Testis (tissue), 2 donors: ENCODE measurements at regions not wholly inside any gene's neighbourhood (a gene's known extent, or its start where the extent isn't known, plus 50 kb on each side); places are given as distances from the start of the nearest gene placed in this dataset.

Experiments
- POLR2A ChIP-seq: fragments of 450-650 bp; IDR thresholded peaks from one replicate; pipeline ENCODE4 v1.6.1; 2017; ENCODE audit warnings: antibody characterized with exemption, mild to moderate bottlenecking, moderate library complexity
- TF ChIP-seq, protein P1 (sequence below), 3 experiments: fragments of 450-650 bp in 2 of 3; fragments of 200-600 bp in 1 of 3; sonication (generic) in 1 of 3; IDR thresholded peaks; one replicate each; pipeline ENCODE4 v1.5.1; 2016 to 2019; ENCODE audit warnings: antibody characterized with exemption in 3 of 3, mild to moderate bottlenecking in 2 of 3, moderate library complexity in 1 of 3

DNA sequence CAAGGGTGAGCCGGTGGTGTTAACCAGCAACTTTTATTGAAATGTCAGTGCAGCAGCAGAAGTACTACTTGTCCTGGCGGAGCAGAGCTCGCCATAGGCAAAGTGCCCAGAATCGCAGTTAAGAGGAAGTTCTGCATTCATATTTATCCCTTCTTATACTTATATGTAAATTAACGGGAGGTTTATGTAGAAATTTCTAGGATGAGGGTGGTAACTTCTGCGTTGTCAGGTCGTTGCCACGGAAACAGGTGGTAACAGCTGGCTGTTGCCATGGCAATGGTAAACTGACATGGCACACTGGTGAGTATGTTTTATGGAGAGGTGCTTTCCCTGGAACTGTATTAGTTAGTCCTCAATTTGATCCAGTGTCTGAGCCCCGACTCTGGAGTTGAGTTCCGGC is 2494.9 kb upstream of the PCDH20 start:
- no peak for TF ChIP-seq POLR2A
- TF ChIP-seq, protein P1, sequence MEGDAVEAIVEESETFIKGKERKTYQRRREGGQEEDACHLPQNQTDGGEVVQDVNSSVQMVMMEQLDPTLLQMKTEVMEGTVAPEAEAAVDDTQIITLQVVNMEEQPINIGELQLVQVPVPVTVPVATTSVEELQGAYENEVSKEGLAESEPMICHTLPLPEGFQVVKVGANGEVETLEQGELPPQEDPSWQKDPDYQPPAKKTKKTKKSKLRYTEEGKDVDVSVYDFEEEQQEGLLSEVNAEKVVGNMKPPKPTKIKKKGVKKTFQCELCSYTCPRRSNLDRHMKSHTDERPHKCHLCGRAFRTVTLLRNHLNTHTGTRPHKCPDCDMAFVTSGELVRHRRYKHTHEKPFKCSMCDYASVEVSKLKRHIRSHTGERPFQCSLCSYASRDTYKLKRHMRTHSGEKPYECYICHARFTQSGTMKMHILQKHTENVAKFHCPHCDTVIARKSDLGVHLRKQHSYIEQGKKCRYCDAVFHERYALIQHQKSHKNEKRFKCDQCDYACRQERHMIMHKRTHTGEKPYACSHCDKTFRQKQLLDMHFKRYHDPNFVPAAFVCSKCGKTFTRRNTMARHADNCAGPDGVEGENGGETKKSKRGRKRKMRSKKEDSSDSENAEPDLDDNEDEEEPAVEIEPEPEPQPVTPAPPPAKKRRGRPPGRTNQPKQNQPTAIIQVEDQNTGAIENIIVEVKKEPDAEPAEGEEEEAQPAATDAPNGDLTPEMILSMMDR (IDR thresholded peaks at IDR 0.05) = no peak
